GM12891 (cell line): ENCODE measurements at regions not wholly inside any gene's neighbourhood (a gene's known extent, or its start where the extent isn't known, plus 50 kb on each side); places are given as distances from the start of the nearest gene placed in this dataset.

ENCODE experiments used
- PAX5 ChIP-seq: IDR thresholded peaks from 2 replicates; pipeline ENCODE4 v1.6.1; 2011; ENCODE audit warnings: low read length, moderate library complexity, mild to moderate bottlenecking; ENCODE audit not compliant: insufficient read depth, severe bottlenecking
- POLR2A ChIP-seq: IDR thresholded peaks from 2 replicates; pipeline ENCODE4 v1.6.1; 2011; ENCODE audit warnings: low read depth, low read length, control low read depth
- POLR2AphosphoS5 ChIP-seq: IDR thresholded peaks from 2 replicates; pipeline ENCODE4 v1.6.1; 2011; ENCODE audit warnings: low read depth, low read length, control low read depth
- POU2F2 ChIP-seq: IDR thresholded peaks from 2 replicates; pipeline ENCODE4 v1.6.1; 2011; ENCODE audit warnings: low read depth, mild to moderate bottlenecking, control low read depth, low read length, moderate library complexity
- SPI1 ChIP-seq: IDR thresholded peaks from 2 replicates; pipeline ENCODE4 v1.6.1; 2011; ENCODE audit warnings: low read depth, low read length, control low read depth
- TAF1 ChIP-seq: IDR thresholded peaks from 2 replicates; pipeline ENCODE4 v1.6.1; 2011; ENCODE audit warnings: low read depth, low read length, control low read depth

DNA sequence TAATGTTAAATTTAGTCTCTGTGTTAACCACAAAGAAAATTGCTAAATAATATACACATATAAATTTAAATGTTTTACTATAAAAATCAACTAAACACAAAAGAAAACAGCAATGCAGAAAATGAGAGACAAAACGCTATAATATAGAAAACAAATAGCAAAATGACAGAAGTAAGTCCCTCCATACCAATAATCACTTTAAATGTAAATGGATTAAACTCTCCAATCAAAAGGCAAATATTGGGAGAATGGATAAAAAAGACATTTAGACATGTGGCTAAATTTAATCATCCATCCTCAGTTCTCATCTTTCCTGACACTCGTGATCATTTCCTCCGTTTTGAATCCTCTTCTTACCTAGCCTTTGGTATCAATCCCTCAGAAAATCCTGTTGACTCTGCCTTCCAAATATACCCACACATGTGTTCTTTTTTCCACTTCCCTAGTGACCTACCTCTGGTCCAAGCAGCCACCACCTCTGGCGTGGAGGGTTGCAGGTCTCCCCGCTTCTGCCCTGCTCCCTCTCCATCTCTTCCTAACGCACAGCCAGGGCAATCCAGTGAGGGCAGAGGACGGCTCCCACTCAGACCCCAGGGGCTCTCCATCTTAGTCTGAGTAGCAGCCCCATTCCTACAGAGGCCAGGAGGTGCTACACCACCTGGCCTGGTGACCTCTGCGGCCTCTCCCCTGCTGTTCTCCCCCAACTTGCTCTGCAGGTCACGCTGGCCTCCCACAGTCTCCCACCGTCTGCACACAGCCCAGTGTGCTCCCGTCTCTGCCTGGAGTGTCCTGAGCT, 149.2 kb downstream of the RNASET2 start:
- no peak for TF ChIP-seq POLR2A
- TF ChIP-seq PAX5 = no peak
- TF ChIP-seq POLR2AphosphoS5 = no peak
- TF ChIP-seq TAF1 = no peak
- no peak for TF ChIP-seq SPI1
- TF ChIP-seq POU2F2 = no peak
